SJSA1 (cell line): ENCODE measurements at regions not wholly inside any gene's neighbourhood (a gene's known extent, or its start where the extent isn't known, plus 50 kb on each side); places are given as distances from the start of the nearest gene placed in this dataset.
A peak's percentile ranks its signal among the peaks of the same experiment; 100 is the strongest.

Source experiments
- DNase-seq, 2 experiments: peaks; one replicate each; pipeline ENCODE4 v3.0.0-alpha.2; 2015 to 2020; ENCODE audit warnings: low spot score in 2 of 2, low read depth in 1 of 2
- H3K27ac ChIP-seq: fragments of 250-450 bp; sonication (Bioruptor Pico); 2 replicates; pipeline ENCODE4 v1.5.1; 2020; ENCODE audit warnings: mild to moderate bottlenecking, moderate library complexity
- H3K27me3 ChIP-seq: fragments of 250-450 bp; sonication (Bioruptor Pico); replicated peaks from 2 replicates; pipeline ENCODE4 v1.5.1; 2020; ENCODE audit warnings: mild to moderate bottlenecking, moderate library complexity
- H3K36me3 ChIP-seq: fragments of 250-450 bp; sonication (Bioruptor Pico); 2 replicates; pipeline ENCODE4 v1.5.1; 2020; ENCODE audit warnings: mild to moderate bottlenecking
- H3K4me1 ChIP-seq: fragments of 250-450 bp; sonication (Bioruptor Pico); replicated peaks from 2 replicates; pipeline ENCODE4 v1.6.1; 2021; ENCODE audit warnings: mild to moderate bottlenecking
- H3K4me3 ChIP-seq: fragments of 250-450 bp; sonication (Bioruptor Pico); 2 replicates; pipeline ENCODE4 v1.5.1; 2020; ENCODE audit warnings: mild to moderate bottlenecking
- H3K9me3 ChIP-seq: fragments of 250-450 bp; sonication (Bioruptor Pico); replicated peaks from 2 replicates; pipeline ENCODE4 v1.5.1; 2020; ENCODE audit warnings: mild to moderate bottlenecking

- Histone ChIP-seq H3K4me3 (no peak overlapping the region), H3K36me3 (no peaks in the 10 kb centered on the region), H3K9me3 (0 out of 2 replicates have a peak, but pooled peaks cover 3% of the 10 kb centered on the region), H3K27me3 (no peaks in the 10 kb centered on the region), H3K27ac (no peak overlapping the region), H3K4me1 (peaks cover 11% of the 10 kb centered on the region)
- DNase-seq, result no peak
Measured at GRCh38 chr7:41135511-41135910, 567.4 kb downstream of the INHBA start.

- peak in 1 of 2 experiments; percentile 49 for DNase-seq
- 0 out of 2 replicates have a peak, but pooled peaks cover 3% of the 10 kb centered on the region for H3K9me3 ChIP-seq
- H3K27ac ChIP-seq, result peak overlapping the region; percentile 8
- no peaks in the 10 kb centered on the region for H3K27me3 ChIP-seq
- H3K36me3 ChIP-seq, result no peaks in the 10 kb centered on the region
- H3K4me3 ChIP-seq, result no peak overlapping the region
- H3K4me1 ChIP-seq, result peaks cover 11% of the 10 kb centered on the region
Measured at GRCh38 chr7:41134300-41135255, 568.3 kb downstream of the INHBA start.

- Histone ChIP-seq H3K4me3 (no peak overlapping the region), H3K27ac (peak overlapping the region; percentile 8), H3K9me3 (0 out of 2 replicates have a peak, but pooled peaks cover 3% of the 10 kb centered on the region), H3K4me1 (peaks cover 11% of the 10 kb centered on the region), H3K36me3 (no peaks in the 10 kb centered on the region), H3K27me3 (no peaks in the 10 kb centered on the region)
- DNase-seq, result no peak
Measured at GRCh38 chr7:41133690-41134299, 569.1 kb downstream of the INHBA start.

GRCh38 chr7:41131956-41132355 is 570.9 kb downstream of the INHBA start:
- Histone ChIP-seq H3K27ac (no peak overlapping the region), H3K9me3 (0 out of 2 replicates have a peak, but pooled peaks cover 3% of the 10 kb centered on the region), H3K36me3 (no peaks in the 10 kb centered on the region), H3K27me3 (no peaks in the 10 kb centered on the region), H3K4me1 (peaks cover 11% of the 10 kb centered on the region), H3K4me3 (no peak overlapping the region)
- no peak for DNase-seq

GRCh38 chr7:41130561-41131236 is 572.2 kb downstream of the INHBA start:
- Histone ChIP-seq H3K9me3 (peaks cover 3% of the 10 kb centered on the region; the same call in 1 of the 2 replicates), H3K27ac (no peak overlapping the region), H3K36me3 (no peaks in the 10 kb centered on the region), H3K4me3 (no peak overlapping the region), H3K4me1 (peaks cover 11% of the 10 kb centered on the region), H3K27me3 (no peaks in the 10 kb centered on the region)
- DNase-seq, result no peak

GRCh38 chr7:41130086-41130485 is 572.8 kb downstream of the INHBA start:
- H3K9me3 ChIP-seq, result peaks cover 3% of the 10 kb centered on the region; the same call in 1 of the 2 replicates
- H3K4me3 ChIP-seq, result no peak overlapping the region
- no peaks in the 10 kb centered on the region for H3K36me3 ChIP-seq
- H3K4me1 ChIP-seq, result peaks cover 15% of the 10 kb centered on the region
- DNase-seq, result no peak
- H3K27ac ChIP-seq, result no peak overlapping the region
- no peaks in the 10 kb centered on the region for H3K27me3 ChIP-seq

- H3K27ac ChIP-seq, result no peak overlapping the region
- no peak for DNase-seq
Measured at GRCh38 chr7:41125343-41125742, 577.5 kb downstream of the INHBA start.

GRCh38 chr7:41122256-41122987 is 580.5 kb downstream of the INHBA start:
- no peaks in the 10 kb centered on the region for H3K36me3 ChIP-seq
- no peak overlapping the region for H3K27ac ChIP-seq
- peaks cover 21% of the 10 kb centered on the region for H3K4me1 ChIP-seq
- peak in 1 of 2 experiments; percentile 53 for DNase-seq
- H3K9me3 ChIP-seq, result no peaks in the 10 kb centered on the region; the same call in 1 of the 2 replicates
- no peaks in the 10 kb centered on the region for H3K27me3 ChIP-seq
- no peak overlapping the region for H3K4me3 ChIP-seq

More at GRCh38 chr7:41125343-41125742, 577.5 kb downstream of the INHBA start:
- Histone ChIP-seq H3K4me1 (peaks cover 21% of the 10 kb centered on the region), H3K27me3 (no peaks in the 10 kb centered on the region), H3K36me3 (no peaks in the 10 kb centered on the region), H3K4me3 (no peak overlapping the region), H3K9me3 (no peaks in the 10 kb centered on the region; the same call in 1 of the 2 replicates)

GRCh38 chr7:41121228-41121627 is 581.7 kb downstream of the INHBA start:
- Histone ChIP-seq H3K4me3 (no peak overlapping the region), H3K36me3 (no peaks in the 10 kb centered on the region), H3K27ac (no peak overlapping the region), H3K27me3 (no peaks in the 10 kb centered on the region), H3K4me1 (peaks cover 21% of the 10 kb centered on the region), H3K9me3 (no peaks in the 10 kb centered on the region)
- no peak for DNase-seq

GRCh38 chr7:41118486-41118885 is 584.4 kb downstream of the INHBA start:
- no peak for DNase-seq
- H3K27me3 ChIP-seq, result no peaks in the 10 kb centered on the region
- peaks cover 14% of the 10 kb centered on the region for H3K4me1 ChIP-seq
- H3K27ac ChIP-seq, result no peak overlapping the region
- H3K4me3 ChIP-seq, result no peak overlapping the region
- H3K36me3 ChIP-seq, result no peaks in the 10 kb centered on the region
- H3K9me3 ChIP-seq, result no peaks in the 10 kb centered on the region

GRCh38 chr7:41117431-41117830 is 585.5 kb downstream of the INHBA start:
- Histone ChIP-seq H3K27ac (no peak overlapping the region), H3K27me3 (no peaks in the 10 kb centered on the region), H3K36me3 (no peaks in the 10 kb centered on the region), H3K9me3 (no peaks in the 10 kb centered on the region), H3K4me1 (peaks cover 9% of the 10 kb centered on the region), H3K4me3 (no peak overlapping the region)
- no peak for DNase-seq

- Histone ChIP-seq H3K27me3 (no peaks in the 10 kb centered on the region), H3K27ac (no peak overlapping the region), H3K36me3 (no peaks in the 10 kb centered on the region), H3K9me3 (no peaks in the 10 kb centered on the region), H3K4me1 (peaks cover 2% of the 10 kb centered on the region), H3K4me3 (no peak overlapping the region)
- no peak for DNase-seq
Measured at GRCh38 chr7:41116817-41117216, 586.1 kb downstream of the INHBA start.

- no peak for DNase-seq
- Histone ChIP-seq H3K36me3 (no peaks in the 10 kb centered on the region), H3K27me3 (no peaks in the 10 kb centered on the region), H3K9me3 (no peaks in the 10 kb centered on the region), H3K4me1 (no peaks in the 10 kb centered on the region; the same call in 1 of the 2 replicates), H3K27ac (no peak overlapping the region), H3K4me3 (no peak overlapping the region)
Measured at GRCh38 chr7:41116337-41116736, 586.6 kb downstream of the INHBA start.
